Stimulated activated CD8-positive, alpha-beta memory T cell treated with anti-CD3 and anti-CD28 coated beads, Interleukin-7, amount 100 ng/mL, for 48 hours (primary cell): ENCODE measurements at regions not wholly inside any gene's neighbourhood (a gene's known extent, or its start where the extent isn't known, plus 50 kb on each side); places are given as distances from the start of the nearest gene placed in this dataset.

ENCODE experiments used
- DNase-seq, 2 donors: peaks; one replicate each; pipeline ENCODE4 v3.0.0-alpha.2; 2020; ENCODE audit warnings: low read depth in 1 of 2; ENCODE audit errors: extremely low read depth in 1 of 2

DNA sequence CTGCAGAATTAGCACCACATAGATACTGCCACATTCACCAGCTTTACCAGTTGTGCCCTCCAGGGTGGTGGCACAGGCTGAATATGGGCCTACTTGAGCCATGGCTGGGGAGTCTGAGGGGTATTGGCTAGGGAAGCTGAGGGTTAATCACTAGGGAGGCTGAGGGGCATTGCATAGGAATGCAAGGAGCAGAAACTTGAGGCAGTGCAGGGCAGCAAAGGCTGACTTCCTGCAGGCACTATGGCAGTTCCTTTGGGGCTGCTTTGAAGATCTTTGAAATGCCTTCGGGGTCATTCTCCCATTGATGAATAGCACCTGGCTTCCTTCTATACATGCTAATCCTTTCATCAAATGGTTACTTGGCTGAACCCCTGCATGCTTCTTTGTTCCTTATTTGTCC is 171.5 kb downstream of the RCN1 start:
- no peak for DNase-seq

DNA sequence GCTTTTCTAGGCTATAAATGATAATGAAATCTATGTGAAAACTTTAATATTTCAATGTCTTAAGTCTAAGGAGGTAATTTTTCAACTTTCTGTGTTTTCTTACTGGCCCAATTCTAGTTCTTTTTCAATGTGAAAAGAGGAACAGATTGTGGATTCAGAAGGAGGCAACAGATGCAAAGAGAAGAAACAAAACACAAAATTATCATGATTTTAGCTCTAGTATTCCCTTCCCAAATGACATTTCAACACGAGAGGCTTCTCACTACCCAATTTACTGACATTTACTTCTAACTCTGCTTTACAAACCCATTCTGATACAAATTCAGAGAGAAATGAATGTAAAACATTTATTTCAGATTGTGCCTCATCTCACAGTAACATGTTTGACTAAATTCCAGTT is 169.4 kb downstream of the WT1 start:
- DNase-seq: no peak

DNA sequence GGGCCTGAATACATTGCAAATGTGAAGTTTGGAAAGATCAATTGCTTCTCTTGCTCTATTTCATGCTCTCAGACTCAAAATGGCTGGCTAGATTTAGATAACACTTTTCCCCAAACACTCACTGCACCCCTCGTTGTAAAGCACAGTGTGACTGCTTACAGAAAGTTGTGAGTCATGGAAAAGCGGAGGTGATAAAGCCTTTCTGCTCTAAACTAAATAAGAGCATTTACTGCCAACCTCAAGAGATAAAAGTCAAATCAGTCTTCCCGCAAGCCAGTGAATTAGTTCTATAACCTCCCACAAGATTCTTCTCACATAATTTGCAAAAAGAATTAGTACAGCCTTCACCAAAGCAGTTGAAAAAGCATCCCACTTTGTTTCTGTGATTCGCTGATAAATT is 168.7 kb downstream of the WT1 start:
- DNase-seq: no peak

DNA sequence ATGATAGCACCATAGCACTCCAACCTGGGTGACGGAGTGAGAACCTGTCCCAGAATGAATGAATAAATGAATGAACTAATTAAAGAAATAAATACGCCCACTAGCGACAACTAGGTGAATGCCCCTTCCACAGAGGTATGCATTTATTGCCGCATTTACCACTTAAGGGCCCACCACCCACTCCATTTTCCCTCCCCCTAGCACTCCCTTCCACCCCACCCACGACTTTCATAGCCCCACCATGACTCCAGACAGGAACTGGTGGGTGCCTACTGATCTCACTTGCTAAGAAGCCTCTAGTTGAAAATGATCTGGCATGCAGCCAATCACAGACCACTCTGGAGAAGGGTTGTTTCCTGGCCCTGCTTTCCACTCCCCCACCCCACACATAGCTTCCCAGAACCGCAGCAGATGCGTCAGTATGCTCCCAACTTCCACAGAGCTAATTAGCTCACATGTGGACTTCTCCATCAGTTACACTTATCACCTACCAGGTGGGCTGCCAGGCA is 167.6 kb downstream of the WT1 start:
- DNase-seq: no peak

DNA sequence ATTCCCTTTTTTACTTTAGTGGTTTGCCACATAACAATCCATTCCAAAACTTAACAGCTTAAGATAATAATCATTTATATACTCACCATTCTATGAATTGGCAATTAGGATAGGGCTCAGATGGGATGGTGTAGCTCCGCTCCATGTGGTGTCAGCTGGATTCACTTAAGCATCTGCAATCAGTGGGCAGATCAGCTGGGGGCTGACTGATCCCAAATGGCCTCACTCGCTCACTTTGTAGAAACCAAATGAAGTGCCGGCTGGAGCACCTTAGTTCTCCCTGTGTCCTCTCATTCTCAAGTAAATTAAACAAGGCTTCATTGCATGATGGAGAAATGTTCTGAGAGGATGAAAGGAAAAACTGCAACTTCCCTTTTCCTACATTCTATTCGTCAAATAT is 161.4 kb downstream of the WT1 start:
- DNase-seq: no peak

DNA sequence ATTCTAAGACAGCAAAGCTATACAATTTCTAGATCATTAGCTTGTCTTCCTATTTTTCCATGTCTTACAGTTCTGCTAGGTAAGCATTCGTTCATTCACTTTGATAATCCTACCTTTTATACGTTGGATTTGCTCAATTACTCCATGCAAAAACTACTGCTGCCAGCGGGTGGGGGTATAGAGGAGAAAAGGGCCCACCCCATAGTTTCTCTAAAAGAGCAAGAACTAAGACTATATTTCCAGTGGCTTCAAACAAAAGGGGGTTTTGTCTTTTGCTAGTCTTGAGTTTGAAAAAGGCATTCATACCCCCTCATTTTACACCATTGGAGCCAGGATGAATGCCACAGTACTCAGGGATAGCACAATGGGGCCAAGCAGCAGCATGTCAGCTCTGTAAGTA is 155.7 kb downstream of the WT1 start:
- DNase-seq: no peak

DNA sequence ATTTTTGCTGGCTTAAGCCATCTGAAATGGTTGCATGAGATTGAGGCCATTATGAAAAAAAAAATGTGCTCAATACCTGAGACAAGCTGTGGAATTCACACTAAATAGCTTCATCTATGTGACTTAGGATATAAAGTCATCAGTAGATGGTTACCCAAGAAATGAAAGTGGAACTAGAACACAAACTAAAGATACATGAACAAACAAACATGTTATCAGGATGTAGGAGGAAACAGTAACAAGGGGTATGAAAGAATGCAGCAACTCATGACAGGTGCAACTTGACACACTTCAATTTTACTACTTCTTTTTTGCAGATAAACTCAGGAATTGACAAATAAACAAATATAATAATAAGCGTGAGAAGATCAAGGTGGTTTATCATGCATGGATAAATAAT is 155.0 kb downstream of the WT1 start:
- DNase-seq: no peak

DNA sequence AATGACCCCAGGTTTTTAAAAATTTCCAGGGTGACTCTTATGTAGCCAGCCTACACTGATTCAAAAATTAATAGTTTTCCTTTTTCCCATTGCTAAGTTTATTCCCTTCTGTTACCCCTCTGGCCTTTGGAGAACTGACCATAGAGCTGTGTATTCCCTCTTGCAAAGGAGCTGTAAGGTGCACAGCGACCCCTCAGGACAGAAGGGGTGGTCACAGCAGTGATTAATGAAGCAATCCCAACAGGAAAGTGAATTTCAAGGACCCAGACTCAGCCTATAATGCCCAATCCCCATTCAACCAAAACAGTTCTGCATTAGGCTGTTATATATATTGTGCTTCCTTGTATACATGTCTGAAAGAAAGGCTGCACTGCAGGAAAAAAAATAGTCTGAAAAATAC is 147.1 kb downstream of the WT1 start:
- DNase-seq: no peak

DNA sequence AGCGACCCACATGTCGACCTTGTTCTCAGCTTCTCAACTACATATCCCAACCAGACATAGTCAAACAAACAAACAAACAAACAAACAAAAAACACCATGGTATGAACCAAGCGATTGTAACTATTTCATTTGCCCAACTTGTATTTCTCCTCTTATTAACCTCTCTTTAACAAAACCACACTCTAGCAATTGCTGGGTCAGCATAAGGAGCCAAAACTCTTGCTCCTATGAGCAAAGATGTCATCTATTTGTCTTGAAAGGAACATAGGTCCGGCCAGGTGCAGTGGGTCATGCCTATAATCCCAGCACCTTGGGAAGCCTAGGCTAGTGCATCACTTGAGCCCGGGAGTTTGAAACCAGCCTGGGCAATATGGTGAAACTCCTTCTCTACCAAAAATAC is 145.6 kb downstream of the WT1 start:
- DNase-seq: no peak

DNA sequence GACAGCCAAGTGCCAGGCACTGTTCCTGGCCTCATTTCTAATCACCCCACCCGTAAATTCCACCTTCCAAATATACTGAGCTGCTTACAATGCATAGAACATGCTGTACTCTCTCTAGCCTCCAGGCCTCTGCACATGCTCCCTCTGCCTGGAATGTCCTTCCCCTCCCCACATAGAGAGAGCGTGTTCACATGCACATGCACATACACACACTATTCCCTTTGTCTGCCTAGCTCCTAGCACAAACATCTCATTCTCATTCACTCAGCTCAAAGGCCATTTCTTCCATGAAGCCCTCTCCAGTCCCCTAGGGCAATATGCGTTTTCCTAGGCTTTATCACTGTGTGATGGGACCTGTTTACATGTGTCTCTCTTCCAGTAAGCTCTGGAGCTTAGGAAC is 144.6 kb downstream of the WT1 start:
- no peak for DNase-seq

DNA sequence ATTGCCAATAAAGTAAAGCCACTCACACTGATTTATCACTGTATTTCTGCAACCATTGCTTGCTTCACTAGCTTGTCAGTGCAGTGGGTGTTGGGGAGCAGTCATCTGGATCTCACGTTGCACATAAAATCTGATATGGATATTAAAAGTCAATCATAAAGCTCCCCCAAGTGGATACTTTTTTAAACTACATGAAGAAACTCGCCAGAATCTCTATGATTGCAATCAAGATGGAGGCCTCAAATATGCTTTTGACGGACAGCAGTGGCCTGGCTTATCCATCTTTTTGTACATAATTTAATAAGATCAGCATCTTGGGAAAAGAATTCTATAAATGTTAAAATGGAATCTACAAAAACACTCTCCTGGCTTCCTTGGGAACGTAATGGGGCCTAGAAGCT is 137.7 kb downstream of the WT1 start:
- no peak for DNase-seq

DNA sequence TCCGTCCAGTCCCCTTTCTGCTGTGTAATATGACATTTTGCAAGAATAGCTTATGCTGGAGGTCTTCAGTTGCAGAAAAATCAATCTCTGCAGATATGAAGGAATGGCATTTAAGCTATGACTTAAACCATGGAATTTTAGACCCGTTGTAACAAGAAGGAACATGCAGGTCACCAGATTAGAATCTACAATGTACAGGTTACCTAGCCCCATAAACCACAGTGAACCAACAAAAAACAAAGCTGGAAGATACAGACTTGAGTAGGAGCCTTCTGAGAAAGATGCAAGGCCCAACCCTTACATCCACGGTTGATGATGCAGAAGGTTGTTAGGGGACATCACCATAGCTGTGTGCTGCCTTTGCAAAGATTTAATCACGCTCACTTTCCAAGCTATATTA is 132.5 kb downstream of the WT1 start:
- no peak for DNase-seq

DNA sequence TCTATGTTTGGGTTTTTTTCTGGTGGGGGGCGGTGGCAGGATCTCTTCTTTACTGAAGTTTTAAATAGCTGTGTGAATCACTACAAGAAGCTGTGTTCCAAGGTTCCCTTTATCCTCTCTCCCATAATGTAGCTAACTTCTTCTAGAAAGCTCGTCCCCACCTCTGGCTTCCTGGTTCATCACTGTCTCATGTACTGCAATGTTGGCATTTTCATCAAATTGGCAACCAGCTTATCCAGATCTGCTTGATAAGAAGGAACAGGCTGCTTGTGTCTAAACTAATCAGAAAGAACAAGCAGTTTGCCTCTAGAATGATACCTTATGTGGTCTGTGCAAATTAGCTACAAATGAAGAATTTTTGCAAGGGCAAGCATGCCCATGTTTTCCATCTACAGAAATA is 130.8 kb downstream of the WT1 start:
- no peak for DNase-seq

DNA sequence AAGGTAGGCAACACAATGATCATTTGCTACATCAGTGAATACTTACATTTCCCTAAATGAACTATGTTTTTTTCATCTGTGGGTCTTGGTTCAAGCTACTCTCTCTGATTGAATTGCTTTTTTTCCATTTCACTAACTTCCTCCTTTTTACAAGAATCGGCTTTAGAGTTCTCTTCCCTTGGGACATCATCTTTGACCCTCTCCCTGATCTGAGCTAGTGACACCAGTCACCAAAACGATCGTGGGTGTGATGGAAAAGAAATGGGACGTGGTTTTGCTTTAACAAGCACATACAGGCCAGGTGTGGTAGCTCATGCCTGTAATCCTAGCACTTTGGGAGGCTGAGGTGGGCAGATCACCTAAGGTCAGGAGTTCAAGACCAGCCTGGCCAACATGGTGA is 129.9 kb downstream of the WT1 start:
- DNase-seq: no peak

DNA sequence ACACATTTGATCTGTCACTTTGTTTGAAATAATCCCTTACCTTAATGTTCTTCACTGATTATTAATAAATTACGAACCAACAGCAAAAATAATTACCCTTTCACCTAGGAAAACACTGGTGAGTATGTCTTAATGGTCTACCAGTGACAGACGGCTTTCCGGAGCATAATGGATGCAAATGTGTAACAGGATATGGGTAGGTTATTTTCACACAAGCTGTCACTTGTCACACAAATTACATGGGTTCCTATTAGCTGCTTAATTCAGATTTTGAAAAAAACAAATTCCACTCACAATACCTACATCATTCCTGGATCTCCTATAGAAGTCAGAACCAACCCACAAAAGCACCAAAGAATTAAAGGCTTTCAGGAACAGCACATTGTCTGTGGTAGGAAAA is 127.9 kb downstream of the WT1 start:
- DNase-seq: no peak

DNA sequence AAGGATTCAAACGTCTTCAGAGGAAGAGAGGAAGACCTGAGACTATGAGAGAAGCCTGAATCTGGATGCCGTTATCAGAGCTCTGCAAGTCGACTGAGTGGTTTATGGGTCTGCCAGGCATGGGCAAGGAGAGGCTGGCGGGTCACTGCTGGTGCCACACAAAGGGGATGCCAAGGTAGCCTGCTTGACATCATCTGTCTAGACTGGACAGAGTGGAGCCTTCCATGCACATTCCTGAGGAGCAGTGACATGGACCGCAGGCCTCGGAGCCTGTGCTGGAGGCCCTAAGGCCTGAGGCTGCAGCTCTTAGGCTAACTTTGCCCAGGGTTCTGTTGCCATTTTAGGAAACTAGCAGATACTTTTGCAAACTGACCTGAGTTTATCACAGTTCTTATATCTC is 127.4 kb downstream of the WT1 start:
- no peak for DNase-seq

DNA sequence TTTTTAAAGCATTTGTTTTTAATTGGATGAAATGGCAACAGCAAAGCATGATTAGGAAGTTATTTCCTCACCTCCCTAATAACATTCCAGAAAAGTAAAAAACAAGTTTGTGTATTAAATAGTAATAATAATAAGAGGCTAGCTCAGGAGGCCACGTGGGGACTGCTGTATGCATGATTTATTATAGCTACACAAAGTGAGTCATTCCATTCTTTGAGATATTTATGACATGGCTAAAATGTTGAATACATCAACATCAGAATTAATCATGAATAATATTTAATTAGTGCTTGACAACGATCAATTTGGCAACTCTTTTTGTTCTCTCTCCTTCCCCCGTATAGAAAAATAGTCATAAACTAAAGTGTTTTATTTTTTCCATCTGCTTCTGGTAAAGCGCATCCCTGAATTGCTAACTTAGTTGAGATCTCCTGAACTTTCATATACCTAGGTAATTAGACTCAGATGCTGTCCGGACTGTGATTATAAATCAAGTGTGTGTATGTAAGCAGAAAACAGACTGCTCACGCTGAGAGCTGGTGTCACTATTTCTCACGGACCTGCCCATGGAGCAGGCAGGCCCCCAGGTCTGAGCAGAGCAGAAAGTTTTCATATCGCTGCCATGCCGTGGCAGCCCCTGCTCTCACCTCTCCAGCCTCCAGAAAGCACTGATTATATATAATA is 125.7 kb downstream of the WT1 start:
- no peak for DNase-seq

DNA sequence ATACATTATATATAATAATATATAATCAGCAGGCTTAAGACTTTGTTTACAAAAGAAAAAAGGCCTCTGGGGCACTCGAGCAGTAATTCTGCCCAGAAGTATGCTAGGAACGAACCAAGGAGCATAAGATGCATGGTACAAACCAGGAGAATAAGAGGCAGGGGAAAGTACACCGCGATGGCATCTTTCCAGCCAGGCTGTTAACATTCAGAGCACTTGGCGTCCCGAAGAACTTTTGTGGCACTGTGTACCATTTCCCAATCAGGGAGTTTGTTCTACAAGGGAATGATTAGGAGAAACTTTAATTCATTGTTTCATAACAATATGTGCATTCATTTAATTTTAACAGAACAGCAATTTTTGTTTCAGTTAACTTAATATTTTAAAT is 125.1 kb downstream of the WT1 start:
- no peak for DNase-seq

DNA sequence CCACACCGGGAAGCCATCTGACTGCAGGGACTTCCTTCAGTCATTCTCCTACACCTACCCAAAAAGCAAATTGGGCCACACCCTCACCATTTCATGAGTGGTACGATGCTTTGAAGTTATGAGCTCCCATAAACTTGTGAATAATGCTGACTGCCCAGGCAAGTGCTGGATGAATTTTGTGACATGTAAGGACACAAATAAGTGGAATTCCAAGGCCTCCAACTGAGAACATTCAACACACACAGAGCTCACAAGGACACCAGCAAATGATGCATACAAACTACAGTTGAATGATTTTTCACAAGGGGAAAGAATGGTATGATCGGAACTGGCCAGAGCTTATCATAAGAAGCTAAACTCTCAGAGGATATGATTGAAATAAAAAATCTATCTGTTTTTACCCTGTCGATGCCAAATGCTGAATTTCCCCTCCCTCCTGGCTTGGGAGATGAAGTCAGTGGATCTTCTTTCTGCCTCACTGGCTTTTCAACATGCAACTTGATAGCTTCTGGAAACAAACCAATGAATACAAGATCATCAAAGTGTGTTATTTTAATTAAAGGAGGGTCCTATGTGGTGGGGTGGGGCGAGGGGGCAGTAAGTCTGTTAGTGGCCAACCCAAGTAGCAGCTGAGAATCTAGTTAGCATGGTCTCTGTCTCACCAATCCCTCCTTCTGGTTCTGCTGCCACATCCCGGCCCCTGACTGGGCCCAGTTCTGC is 123.8 kb downstream of the WT1 start:
- no peak for DNase-seq

DNA sequence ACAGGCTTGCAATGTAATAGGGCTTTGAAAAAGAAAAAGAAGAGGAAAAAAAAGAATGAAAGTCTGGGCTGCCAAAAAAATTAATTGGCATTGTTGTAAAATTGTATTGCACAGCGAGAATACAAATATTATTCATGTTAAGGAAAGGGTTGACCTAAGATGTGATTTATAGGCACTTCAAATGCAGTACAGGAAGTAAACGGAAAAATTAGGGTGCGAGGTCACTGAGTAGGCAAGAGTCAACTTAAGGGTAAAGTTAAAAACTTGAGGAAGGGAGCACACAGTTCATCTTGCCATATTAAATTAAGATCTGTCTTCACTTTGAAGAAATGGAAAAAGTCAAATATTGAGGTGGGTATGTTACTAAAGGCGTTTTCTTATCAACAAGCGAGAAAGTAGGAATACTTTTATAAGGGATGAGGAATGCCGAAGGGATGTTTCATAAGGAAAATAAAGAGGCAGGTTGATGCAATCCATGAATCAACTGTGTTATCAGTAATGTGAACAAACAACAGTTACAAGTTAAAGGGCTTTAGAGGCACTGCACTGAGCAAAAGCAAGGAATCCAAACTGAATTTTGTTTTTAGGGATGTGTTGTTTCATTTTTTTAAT is 123.0 kb downstream of the WT1 start:
- no peak for DNase-seq

DNA sequence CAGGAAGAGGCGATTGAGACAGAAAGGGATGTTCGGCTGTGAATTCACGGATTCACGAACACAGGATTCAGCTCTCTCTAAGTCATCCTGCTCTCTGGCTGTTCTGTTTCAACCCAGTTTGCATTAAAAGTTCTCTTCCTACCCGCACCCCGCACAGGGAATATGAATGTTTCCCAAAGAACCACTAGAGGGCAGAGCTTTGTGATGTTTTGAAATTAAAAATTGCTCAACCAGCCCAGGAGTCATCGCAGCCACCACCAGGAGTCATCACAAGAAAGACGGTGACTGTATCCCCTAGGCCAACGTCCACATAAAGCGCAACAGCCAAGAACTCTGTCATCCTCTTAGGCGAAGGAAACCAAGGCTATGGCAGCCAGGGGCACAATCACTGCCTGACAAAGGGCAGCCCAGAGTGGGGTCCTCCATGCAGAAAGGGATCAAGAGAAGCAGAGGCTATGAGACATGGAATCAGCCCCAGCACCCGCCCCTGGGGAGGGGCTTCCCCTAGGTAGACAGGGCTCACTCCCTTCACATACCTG is 122.4 kb downstream of the WT1 start:
- peak in 1 of 2 donors; percentile 25 for DNase-seq

DNA sequence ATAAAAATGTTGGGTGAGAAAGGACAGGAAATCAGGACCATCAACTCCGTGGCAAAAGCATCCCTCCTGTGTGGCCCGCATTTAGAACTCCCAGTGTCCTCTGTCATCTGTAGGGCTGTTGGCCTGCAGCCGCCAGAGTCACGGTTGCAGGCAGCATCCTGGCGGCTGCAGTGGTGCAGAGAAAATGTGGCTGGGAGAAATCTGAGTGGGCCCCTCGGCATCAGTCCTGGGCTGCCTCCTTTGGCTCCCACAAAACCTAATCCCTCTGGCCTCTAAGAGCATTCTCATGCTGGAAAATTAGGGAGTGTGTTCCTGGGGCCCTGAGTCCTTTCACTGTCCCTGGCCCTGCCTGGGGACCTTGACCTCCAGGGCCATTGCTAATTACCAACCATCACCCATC is 121.9 kb downstream of the WT1 start:
- DNase-seq: no peak
